ENCODE measurements at regions not wholly inside any gene's neighbourhood (a gene's known extent, or its start where the extent isn't known, plus 50 kb on each side); places are given as distances from the start of the nearest gene placed in this dataset.
A peak's percentile ranks its signal among the peaks of the same experiment; 100 is the strongest.

DNA sequence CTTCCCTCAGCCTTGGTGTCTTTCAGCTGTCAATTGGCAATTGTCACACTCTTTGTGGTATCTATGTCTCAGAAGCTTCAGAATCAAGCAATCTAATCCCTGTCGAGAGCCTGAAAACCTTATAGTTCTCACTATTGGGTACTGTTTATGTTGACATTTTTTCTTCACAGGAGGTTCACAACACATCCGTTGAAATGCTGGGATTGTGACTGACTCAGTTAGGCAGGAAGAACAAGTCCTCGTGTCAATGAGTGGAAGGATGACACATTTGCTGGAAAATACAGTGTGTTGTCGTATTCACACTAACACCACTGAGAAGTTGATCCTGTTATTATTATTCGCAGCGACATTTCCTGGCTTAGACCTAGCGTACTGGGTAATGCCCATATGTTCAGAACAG lies 163.9 kb upstream of the CITED2 start:
- DNase-seq (no peak), ATAC-seq (ENCODE audit: poor library complexity) (no peak)
- intact Hi-C loops (cut with DNase I): no loop called here

DNA sequence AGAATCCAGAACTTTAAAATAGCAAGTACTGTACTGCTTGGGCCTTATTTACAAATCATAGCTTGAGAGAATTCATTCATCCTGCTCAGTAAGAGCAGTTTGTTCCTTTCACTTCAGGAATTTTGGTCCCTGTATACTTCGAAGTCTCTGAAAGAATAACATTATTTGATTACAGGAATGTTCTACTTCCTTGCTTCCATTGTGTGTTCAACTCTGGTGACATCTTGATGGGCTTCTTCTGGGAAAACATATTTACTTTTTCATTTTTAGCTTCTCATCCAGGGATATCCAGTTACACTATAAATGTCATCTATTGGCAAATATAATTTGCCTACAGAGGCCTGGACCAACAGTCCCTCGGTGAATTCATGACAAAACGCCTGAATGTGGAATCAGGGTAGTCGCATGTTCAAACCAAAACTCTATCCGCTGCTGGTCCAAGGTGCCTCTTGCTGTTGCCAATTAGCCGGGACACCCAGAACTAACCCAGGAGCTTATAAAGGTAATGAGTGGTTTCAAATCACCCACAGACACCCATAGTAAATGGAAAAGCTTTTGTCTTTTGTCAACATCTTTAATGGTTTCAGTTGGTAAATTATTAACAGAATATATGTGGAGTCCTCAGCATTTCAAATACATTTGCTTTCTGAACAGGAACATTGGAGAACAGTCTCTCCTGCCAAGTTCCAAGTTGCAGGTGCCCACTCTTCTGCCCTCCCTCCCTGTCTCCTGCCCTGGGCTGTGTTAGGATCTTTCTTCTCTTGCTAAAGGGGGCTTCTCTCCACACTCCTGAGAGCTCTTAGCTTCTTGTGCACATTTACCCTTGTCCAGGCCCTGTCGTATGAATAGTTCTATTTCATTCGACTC lies 162.5 kb upstream of the CITED2 start:
- no peak for ATAC-seq (ENCODE audit: poor library complexity)
- no peak for DNase-seq
- intact Hi-C loops (cut with DNase I): no loop called here

DNA sequence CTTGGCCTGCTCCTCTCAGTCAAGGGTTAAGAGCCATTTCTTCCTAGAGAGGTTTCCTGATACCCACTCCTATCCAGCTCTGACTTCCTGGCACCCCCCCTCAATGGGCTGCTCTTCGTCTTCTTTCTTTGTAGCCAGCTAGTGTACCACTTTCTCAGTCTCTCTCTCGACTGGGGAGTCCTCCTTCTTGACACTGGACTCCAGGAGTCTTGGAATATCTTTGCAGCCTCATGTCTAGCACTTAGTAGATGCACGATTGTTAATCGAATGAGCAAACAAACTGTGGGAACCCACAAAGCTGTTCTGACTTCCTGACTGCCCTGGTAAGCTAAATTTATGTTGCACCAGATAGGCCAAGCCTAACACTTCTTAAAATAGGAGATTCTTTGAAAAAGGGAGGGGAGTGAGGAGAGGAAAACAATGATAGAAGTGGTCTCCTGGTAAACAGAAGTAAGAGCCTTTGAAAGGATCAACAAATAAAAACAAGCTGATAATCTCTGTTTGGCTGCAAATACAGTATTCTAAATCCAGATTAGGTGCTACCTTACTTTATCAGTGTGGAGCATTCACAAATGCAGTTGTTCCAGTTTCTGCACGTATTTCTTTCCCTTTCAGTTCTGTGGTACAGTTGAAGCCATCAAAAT lies 160.1 kb upstream of the CITED2 start:
- intact Hi-C loops (cut with DNase I): no loop called here
- DNase-seq: no peak
- no peak for ATAC-seq (ENCODE audit: poor library complexity)

DNA sequence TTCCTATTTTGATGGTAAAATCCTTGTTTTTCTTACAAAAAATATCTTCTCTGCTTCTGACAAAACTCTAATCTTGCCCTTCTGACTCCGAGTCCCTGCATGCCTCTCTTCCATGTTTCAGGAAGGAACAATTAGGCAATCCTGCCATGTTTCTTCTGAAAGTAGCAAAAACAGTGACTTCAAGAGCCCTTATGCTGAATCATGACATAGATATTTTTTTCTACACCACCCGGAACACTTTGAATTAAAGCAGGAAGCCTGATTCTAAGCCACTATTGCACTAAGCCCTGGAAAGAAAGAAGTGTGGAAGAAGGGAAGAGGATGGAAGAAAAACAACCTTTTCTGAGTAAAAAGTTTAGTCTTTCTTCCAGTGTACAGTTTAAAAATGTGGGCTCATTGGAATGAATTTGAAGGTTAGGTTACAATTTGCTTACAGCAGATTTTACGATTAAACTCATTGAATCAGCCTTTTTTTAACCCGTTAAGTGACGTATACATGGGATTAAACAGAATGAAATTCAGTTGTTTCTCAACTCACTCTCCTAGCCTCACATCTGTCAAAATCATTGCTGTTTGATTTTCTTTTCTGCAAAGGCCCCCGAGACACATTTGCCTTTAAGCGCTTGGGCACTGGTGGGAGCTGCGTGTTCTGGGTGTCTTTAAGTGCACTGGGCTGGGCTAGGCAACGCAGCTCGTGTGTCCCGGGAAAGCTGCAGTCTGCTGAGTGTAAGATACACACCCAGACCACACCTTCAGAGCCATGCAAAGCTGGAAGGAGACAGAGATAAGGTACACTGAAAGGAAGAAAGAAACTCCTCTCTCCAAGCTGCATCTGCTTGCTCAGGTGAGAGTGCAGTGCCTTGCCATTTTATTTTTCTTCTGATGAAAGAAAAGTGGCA lies 159.4 kb upstream of the CITED2 start:
- intact Hi-C loops (cut with DNase I): no loop called here
- ATAC-seq (ENCODE audit: poor library complexity): peak; percentile 72

DNA sequence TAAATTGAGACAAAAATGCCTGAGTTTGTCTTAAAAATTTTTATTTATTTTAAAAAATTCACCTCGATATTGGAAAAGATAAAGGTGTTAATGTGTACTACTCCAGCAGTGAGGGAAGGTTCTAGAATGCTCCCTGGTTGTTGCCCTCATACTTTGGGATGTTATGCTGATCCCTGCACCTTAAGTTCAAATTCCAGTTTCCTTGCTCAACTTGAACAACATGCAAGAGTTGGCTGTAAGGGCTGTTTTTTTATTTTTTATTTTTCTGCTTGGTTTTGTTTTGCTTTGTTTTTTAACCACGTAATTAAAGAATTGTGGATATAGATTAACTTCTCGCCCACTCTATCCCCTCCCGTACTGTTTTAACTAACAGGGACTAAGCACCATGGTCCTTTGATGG lies 158.7 kb upstream of the CITED2 start:
- no peak for ATAC-seq (ENCODE audit: poor library complexity)
- no peak for DNase-seq

More for the DNA sequence above, 159.4 kb upstream of the CITED2 start:
- DNase-seq: no peak

DNA sequence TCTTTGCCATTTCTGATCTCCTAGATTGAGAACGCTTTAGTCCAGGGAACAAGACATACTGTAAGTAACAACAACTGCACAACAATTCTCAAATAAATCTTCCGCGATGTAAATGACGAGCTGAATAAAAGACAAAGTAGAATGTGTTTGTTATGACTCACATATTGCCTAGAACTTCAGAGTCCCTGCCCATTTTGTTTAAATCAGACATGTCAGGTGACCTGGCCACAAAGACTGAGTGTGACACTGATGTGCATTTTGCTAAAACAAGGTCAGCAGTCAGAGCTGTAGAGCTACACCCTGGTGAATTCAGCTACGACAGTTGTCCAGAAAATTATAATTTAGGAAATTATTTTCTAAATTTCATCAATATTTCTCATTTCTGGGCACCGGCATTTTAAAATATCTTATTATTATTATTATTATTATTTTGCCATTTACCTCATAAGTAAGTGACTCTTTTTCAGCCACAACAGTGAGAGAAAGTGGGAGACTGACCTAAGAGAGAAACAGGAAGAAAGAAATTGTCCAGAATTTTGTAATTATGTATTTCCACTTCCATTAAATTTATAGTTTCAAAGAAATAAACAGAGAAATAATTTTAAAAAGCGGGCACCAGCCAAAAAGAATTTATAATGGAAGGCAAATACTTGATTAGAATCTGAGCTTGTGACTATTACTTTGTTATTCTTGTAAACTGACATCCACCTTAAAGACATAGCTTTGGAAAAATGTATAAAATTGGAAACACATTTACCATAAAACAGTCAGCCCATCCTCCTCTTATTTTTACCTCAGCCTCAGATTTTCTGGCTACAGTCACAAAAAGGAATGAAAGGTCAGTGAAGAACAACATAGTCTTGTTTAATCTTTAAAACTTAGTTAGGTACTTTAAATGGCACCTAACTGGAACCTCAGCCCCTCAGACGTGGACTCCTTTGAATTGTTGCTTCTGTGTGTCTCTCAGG lies 157.0 kb upstream of the CITED2 start:
- ATAC-seq (ENCODE audit: poor library complexity) (no peak), DNase-seq (no peak)
- intact Hi-C loops (cut with DNase I): no loop called here

More for the DNA sequence above, 158.7 kb upstream of the CITED2 start:
- intact Hi-C loops (cut with DNase I): no loop called here

DNA sequence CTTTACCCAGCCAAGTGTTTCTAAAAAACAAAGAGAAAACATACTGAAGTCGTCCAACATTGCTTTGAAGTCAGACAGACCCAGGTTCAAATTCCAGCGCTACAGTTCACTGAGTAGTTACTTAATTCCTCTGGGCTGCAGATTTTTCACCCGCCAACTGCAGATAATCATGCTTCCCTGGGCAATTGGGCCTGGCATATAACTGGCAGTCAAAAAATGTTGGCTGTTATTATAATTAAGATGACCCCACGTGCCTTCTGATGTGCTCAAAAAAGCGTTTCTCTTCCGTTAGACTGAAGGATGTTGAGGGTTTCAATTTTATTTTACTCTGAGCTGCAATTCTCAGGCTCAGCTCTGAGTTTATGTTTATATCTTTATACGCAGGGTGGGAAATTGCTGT lies 156.1 kb upstream of the CITED2 start:
- no peak for DNase-seq
- ATAC-seq (ENCODE audit: poor library complexity): no peak
- intact Hi-C loops (cut with DNase I): no loop called here

DNA sequence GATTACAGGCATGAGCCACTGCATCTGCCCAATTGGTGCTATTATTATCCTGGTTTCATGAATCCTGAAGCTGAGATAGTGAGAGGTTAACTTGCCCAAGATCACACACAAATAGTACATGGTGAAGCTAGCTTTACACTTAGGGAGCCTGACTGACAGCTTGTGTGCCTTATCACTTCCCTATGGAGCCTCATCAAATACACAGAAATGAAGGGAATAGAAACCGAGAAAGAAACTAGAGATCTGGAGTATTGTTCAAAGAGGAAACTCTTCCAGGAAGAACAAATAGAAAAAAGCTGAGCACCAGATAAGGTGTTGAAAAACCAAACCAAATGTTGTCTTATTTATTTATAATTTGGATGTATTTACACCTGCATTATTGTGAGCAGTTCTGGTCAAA lies 155.0 kb upstream of the CITED2 start:
- intact Hi-C loops (cut with DNase I): no loop called here
- no peak for DNase-seq

DNA sequence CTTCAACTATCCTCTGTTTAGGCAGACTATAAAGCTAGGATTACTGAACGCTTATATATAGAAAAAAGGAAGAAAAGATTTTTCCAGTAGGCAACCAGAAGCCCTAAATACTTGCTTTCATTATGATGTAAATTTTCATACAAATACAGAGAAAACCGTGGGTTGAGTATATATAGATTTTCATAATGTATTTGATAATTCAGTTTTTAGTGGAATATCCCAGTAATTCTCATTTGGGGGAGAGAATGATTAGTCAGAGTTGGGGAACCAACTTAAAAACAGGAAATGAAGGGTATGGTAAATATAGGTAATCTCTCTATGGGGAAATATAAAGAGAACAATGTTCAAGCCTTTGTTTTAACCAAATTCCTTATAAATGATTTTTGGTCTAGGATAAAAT lies 154.0 kb upstream of the CITED2 start:
- ATAC-seq (ENCODE audit: poor library complexity) (no peak), DNase-seq (no peak)
- intact Hi-C loops (cut with DNase I): no loop called here

More for the DNA sequence above, 155.0 kb upstream of the CITED2 start:
- ATAC-seq (ENCODE audit: poor library complexity): no peak

DNA sequence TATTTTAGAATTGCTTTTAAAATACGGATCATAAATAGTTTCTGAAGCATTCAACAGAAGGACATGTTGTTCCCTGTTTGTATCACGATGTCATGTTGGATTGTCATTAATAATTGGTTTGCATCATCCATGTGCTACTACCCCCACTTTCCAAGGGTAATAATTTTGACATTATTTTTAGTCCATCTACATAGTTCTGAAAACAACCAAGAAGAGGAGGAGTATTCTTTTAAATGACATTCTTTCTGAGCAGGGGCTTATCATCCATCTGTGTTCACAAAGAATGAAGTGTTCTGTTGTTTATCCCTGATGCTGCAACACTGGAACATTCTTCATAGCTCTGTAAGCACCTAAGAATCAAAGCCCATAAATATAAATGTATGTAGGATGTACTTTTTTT lies 151.0 kb upstream of the CITED2 start:
- intact Hi-C loops (cut with DNase I): no loop called here
- no peak for DNase-seq
- no peak for ATAC-seq (ENCODE audit: poor library complexity)

DNA sequence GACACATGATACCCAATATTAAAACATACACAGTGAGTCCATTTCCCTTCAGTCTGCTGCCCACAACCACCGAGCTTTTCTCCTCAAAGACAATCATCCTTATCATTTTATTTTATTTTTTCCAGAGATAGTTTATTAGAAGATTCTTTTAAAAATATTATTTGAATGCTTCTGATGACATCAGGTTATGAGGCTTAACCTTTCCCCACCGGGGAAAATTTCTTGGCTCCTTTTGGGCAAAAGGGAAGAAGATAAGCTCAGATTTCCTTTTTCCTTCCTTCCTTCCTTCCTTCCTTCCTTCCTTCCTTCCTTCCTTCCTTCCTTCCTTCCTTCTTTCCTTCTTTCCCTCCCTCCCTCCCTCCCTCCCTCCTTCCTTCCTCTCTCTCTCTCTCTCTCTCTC lies 149.5 kb upstream of the CITED2 start:
- ATAC-seq (ENCODE audit: poor library complexity) (no peak), DNase-seq (no peak)
- intact Hi-C loops (cut with DNase I): no loop called here

DNA sequence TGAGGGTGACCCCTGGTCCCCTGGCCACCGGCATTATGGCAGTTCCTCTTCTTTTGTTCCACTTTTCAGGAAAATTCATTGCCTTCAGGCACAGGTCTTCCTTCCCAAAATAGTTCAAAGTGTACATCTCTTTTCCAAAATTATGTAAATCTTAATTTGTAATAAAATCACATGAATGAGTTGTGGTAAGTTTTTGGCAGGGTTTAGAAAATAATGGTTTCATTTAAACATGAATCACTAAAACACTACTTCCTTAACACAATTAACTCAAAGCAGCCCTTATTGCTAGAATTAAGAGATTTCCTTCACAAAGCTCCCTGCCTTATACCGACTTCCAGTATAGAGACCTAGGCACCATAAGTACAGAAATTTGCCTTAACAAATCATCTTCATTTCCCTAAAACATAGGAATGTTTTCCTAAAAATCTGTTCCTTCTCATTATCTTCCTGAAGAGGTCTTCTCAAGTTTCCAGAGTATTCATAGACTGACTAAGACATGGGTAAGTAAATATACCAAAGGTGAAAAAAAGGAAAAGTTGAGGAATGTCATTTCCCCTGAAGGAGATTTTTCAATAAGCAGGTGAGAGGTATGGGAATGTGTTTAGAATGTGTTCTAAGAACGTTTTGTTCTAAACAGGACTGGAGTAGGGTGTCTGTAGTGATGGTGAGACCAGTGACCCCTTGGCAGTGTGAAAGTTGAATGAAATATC lies 148.2 kb upstream of the CITED2 start:
- intact Hi-C loops (cut with DNase I): no loop called here
- no peak for DNase-seq
- ATAC-seq (ENCODE audit: poor library complexity): no peak

DNA sequence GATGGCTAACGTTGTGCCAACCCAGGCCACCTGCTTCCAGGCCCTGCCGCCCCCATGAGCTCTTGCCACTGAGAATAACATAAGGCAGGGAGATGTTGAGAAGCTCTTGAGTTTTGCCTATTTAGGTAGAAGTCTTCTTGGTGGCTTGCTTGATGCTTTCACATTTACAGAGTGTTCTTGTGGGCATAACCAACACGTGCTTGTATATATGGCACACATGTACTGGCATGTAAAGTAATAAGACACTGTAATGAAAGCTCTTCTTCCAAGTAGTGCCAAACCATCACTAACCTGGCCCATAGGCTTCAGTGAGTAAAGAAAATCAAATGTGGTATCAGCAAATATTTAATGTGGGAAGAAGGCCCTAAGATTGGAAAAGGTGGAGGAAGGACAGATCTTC lies 146.9 kb upstream of the CITED2 start:
- intact Hi-C loops (cut with DNase I): no loop called here
- DNase-seq: no peak
- no peak for ATAC-seq (ENCODE audit: poor library complexity)

DNA sequence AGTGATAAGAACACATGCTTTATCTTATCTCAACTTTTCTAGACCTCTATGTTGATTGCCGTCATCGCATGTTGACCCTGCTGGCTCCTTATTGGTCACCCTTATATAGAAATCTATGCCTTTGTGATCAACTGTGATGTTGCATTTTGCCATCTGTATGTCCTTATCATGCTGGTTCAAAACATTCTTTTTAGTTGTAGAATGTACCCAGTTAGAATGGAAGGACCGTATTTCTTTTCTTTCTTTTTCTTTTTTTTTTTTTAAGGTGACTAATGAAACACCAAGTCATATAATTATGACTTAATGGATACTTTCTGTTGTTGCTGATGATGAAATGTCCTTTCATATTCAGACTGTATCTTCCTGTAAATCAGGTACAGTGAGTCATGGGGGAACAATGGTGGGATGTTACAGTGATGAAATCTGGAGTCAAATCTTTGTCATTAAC lies 145.9 kb upstream of the CITED2 start:
- intact Hi-C loops (cut with DNase I): no loop called here
- no peak for DNase-seq
- ATAC-seq (ENCODE audit: poor library complexity): no peak

DNA sequence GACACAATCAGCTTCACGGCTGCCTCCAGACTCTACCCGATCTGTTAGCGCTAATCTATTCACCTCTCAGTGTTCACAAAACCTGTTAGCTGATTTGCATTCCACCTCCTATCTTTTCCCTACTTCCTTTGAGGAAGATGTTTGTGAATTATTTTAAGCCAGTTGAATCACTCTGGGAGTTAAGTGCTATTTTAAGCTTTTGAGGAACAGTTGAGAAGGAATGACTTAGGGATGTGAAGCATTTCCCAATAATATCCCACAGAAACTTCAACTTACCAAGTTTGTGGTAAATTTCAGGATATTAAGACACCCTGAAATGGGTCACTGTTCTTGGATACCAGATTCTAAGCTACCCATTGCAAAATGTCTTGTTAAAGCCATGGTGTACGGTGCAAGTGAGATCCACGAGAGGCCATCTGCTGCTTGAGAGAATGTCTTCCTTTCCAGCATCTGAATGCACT lies 145.2 kb upstream of the CITED2 start:
- ATAC-seq (ENCODE audit: poor library complexity) (peak; percentile 34), DNase-seq (no peak)
- intact Hi-C loops (cut with DNase I): loop anchor here (10.0 kb wide), 1 partner anchor 145 kb away; the partner anchor contains the start of gene CITED2

DNA sequence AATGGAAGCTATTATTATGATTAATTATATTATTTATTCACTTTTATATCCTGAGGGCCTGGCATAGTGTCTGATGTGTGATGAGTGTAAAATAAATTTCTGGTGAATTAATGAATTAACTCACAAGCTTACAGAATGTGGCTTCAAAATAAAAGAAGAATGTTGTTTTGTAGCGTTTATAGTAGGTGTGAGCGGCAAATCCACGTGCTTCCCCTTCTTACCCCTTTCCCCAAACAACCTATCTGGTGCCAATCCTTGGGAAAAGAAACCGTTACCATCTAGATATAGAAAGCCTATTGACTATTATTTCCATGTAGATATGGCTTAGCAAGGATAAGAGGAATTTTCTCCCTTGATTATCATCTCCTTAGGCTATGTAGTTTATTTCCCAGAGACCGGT lies 144.6 kb upstream of the CITED2 start:
- intact Hi-C loops (cut with DNase I): loop anchor here (10.0 kb wide), 1 partner anchor 144 kb away; the partner anchor contains the start of gene CITED2
- no peak for DNase-seq

DNA sequence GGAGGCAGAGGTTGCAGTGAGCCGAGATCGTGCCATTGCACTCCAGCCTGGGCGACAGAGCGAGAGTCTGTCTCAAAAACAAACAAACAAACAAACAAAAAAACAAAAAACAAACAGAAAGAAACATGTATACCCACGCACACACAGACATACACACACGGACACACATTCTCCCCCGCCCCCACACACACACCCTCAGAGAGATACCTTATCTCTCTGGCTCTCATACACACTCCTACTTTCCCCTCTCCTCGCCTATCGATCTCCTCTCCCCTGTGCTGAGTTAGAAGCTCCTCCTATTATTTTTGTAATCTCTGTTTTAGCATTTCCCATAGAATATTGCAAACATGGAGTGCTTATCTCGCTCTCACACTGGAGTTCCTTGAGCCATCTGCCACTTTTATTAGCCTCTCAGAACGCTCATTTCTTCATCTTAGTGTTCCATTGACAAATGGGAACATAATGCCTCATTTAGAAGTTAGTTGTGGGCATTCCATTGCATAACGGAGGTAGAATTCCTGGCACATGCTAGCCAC lies 144.2 kb upstream of the CITED2 start:
- intact Hi-C loops (cut with DNase I): loop anchor here (10.0 kb wide), 1 partner anchor 144 kb away; the partner anchor contains the start of gene CITED2
- ATAC-seq (ENCODE audit: poor library complexity) (no peak), DNase-seq (no peak)

More for the DNA sequence above, 144.6 kb upstream of the CITED2 start:
- ATAC-seq (ENCODE audit: poor library complexity): no peak
